ENCODE measurements at regions not wholly inside any gene's neighbourhood (a gene's known extent, or its start where the extent isn't known, plus 50 kb on each side); places are given as distances from the start of the nearest gene placed in this dataset.
"Not testable (repeated sequence)": the region's sequence is repeated elsewhere in the genome, so short reads cannot be mapped to it uniquely, and the experiment has no call there.

DNA sequence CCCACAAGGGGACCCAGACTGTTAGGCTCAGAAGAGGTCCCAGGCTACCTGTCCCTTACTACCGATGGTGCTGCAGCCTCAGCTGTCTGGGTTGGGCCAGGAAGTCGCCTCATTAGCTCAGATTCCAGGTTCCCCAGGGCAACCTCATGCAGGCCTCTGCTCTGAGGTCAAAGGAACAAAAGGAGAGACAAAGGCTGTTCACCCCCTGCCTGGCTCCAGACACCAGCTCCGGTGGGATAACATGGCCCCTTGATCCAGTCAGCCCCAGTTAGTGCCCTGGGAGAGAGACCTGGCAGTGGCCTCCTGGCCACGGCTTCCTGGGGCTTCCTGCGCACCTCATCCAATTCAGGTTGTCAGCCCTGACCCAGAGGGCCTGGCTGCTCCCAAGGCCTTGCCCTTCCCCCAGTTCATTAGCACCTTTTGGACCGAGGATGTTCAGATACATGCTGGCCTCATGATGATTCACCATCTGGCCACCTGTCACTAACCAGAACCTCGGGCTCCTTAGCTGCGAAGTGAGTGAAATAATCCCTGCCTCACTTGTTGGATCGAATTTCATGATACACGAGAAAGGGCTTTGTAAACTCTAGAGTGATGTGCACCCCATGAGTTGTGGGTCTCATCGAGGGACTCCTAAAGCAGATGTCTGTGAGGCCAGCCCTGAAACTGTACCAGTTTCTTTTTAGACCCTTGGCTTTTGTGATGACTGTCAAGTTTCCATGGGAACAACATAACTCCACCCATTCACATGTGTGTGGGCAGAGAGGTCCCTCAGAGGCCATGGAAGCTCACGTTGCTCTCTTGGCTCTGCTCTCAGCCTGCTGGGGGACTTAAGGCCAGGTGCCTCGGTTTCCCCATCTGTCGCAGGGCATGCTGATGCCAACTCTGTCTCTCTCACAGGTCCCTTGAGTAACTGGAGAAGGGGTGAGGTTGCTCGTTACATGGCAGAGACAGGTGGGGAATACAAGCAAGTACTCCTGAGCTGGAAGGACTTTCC is 79.5 kb upstream of the PCBD1 start:
- no peak for DNase-seq

DNA sequence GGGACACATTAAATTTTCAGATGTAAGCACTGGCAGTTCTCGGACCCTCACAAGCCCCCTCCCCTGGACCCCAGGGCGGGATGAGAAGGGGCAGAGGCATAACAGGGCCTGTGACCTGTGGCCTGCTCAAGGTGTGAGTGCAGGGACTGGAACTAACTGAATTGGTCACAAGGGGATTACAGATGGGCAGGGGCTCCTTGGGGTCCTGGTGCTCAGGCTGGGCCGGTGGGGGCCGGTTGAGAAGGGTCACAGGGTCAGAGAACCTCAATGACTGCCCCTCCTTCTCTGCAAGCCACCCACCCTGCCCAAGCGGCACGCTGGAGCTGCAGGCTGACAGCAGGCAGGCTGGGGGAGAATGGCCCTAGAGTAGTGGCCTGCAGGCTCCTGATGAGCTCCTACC is 80.8 kb upstream of the PCBD1 start:
- no peak for DNase-seq

DNA sequence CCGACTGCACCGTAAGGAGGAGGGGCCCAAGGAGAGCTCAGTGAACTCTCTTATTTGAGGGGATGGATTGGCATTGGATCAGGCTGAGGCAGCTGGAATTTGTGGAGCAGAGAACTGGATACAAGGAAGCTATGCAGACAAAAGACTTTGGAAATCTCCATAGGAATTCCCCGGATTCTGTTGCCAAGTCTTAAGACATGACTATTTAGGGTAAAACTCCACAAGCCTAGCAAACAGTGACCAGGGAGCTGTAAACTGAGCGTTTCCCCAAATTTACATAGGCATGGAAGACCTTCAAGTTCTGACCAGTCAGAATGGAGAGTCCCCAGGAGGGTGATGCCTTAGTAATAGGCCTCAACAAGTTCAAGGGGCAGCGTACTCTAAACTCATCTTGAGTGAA is 82.5 kb upstream of the PCBD1 start:
- no peak for DNase-seq

DNA sequence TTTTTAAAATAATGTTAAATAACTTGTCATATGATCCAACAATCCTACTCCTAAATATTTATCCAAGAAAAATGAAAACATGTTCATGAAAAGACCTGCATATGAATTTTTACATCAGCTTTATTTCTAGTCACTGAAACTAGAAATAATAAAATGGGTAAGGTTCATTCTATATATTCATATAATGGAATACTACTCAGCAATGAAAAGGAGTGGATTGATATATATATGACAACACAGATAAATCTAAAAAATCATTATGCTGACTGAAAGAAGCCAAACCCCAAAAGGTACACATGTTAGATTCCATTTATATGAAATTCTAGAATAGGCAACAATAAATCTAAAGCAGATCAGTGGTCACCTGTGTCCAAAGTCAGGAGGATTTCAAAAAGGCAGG is 84.9 kb upstream of the PCBD1 start:
- DNase-seq: no peak

DNA sequence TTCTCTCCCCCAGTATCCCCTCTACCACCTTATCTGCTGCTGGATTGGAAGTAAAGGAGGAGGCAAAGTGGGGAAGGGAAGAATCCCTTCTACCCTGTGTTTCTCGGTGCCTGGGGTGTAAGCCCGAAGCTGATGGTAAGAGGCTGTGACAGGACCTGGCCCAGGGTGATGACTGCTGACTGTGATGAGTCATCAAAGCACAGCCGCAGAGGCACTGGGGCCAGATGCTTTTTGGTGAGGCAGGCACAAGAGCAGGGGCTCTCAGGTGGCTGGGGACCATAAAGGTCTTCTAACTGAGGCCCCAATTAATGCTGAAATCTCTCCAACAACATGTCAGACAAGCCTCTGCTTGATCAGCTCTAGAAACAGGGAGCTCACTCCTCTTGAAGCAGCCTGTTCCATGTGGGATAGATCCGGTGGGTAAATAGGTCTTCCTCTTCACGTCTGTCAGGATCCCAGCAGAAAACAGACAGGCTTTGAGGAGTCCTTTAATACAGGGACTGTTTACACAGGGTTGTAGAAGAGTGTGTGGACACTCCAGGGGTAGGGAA is 86.1 kb upstream of the PCBD1 start:
- no peak for DNase-seq

DNA sequence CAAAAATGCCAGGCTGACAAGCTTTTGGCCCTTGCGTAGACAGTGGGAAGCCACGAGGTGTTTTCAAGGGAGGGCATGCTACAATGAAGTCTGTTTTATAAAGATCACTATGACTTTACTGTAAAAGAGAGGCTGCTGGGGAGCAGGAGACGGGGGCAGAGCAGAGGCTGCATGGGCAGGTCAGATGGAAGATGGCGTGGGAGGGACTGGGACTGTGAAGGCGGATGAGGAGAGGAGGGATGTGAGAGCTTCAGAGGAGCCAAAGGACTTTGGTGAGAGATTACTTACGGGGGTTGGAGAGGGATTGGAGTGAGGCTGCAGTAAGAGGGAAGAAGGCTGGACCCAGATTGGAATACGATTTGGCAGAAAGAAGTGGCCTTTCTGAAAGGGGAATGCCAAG is 86.6 kb upstream of the PCBD1 start:
- no peak for DNase-seq

DNA sequence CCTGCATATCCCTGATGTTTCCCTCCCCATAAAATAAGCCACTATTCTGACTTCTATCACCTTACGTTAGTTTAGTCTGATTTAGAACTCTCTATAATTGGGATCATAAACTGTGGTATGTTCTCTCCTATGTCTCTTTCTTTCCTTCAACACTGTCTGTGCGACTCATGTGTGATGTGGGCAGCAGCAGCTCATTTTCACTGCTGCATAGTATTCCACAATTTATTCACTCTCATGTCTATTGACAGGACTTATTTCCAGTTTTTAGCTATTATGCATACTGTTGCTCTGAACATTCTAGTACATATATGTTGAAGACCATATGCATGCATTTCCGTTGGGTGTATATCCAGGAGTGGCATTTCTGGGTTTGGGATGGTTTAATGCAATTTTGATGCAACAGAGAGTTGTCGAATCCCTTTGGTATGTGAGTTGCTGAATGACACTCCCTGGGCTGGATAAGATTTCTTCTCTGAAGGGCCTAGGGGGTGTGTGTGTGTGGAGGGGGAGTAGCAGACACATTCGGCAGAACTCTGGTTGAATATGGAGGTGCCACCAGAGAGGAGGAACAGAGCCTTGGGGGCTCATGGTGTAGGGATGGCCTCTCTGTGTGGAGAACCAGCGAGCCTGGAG is 87.8 kb upstream of the PCBD1 start:
- DNase-seq: no peak

DNA sequence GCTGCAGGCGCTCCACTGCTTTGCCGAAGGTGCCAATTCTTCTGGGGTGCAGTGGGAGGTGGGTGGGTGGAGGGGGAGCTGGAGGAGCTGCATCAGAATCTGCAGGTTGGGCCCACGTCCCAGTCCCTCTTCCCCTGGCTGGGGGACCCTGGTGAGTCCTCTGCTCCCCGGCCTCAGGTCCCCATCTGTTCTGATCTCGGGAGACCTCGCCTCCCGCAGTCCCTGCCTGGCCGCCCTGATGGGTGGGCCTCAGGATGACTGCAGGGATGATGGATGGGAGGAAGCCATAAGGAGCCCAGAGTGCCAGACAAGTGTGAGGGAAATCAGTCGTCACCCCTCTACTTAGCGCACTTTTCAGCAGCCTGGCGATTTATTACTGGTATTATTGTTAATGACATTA is 89.3 kb upstream of the PCBD1 start:
- DNase-seq: no peak

DNA sequence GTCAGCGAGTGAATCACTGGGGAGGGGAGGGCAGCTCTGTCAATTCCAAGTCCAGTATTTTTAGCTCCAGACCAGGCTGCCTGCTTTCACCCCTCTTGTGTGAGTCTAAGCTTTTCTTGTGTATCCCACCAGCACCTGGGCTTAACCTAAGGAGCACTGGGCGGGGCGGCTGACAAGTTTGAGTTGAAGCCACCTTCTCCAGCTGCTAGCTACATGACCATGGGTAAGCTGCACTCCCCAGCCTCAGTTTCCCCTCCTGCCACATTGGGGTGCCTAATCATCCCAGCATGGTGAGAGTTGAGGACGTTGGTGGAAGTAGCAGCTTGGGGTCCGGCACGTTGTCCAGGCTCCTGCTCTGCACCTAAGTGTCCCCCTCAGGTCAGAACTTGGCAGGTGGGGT is 89.8 kb upstream of the PCBD1 start:
- no peak for DNase-seq

DNA sequence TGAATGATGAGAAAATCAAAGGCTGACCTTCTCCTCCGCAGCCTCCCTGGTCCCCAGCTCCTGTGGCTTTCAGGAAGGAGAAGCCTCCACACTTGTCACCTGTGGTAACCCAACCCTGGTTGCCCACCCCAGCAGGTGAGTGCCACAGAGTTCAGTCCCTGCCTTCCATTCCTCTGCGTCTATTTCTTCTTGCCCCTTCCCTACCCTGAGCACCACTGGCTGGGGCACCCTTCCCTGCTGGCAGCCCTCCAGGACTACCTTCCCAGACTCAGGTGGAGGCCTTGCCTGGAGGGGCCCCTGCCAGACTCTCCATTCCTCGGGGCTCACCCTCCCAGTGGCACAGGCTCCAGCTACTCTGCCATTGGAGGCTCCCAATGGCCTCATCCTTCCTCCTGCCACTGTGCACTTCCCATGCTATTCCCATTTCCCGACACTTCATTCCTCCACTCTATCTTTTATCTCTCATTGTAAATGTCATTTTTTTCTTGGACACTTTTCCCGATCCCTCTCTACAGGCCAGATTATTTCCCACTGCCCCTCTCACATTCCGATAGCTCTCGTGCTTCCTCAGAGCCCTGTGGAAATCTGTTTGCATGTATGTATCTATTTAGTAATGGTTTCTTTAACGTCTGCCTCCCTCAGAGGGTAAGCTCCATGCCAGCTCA is 90.6 kb upstream of the PCBD1 start:
- DNase-seq: no peak

DNA sequence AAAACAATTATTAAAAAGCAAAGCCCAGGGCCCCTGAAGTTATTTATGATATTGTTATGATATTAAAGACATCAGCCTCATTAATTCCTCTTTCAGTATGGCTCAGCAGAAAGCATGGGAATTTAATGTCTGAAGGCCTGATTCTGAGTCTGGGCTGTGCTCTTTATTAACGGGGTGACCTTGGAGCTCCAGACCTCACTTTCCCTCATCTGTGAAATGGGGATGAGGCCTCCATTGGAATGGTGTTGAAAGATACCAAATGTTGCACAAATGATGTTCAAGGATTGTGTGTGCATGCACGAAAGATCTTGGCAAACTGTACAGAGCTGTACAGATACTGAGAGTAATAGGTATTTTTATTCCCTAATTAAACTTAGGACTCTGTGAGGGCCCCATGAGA is 92.3 kb upstream of the PCBD1 start:
- DNase-seq: no peak

DNA sequence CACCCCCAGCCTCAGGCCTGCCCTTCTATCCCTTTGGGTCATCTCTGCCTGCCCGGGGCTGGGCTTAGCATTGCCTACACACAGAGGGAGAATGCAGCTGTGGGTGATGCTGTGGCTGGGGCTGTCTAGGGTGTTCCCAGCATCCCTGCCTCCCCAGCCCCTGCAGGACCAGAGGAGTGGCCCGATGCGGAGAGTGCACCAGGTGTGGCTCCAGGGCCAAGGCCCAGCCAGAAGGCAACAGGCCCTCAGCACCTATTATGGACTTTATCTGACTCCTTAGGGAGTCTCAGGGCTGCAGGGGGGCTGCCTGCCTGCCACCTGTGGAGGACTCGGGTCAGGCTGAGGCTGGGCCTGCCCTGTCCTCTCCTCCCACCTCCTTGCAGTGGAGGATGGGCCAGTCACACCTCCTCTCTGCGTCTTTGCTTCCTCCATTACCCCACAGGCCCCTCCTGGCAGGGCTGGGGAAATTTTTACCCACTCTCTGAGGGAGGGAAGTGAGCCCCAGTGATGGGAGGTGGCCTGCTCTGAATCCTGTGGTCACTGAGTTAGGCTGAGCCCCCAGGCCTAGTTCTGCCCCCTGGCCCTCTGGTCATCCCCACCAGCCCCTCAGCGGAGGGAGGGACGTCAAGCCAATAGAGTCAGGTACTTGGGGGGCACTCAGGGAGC is 92.9 kb upstream of the PCBD1 start:
- DNase-seq: no peak

DNA sequence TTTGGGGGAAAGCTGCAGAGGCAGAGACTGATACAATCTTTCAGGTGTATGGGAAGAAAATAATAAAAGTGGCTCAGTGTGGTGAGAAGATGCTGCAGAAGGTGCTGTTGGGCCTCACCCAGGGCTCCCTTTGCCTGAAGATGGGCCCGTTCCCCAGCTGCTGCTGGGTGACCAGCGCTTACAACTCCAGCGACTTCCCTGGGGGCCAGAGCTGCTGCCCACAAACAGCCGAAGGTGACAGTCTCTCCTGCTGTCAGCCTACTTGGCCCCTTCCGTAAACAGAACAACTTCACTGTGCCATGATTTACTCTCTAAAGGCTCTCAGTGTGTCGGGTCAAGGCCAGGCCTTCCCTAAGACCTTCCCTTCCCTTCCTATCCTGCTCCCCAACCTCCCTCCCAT is 93.6 kb upstream of the PCBD1 start:
- no peak for DNase-seq

DNA sequence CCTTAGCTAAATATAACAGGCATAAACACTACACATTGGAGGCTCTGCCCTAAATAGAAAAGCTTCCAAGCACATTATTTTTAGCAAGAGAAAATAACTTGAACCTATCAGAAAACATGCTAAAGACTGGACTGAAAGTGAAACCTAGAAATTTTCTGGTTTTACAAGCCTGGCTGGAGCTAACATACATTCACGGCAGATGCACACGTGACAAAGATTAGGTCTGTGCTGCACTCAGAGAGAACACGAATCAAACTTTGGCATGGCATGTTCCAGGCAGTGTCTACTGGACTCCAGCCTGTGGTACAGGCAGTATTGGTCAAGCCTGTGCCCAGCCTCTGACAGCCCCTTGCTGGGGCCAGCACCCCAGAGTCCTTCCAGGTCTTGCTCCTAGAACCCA is 94.1 kb upstream of the PCBD1 start:
- DNase-seq: no peak

DNA sequence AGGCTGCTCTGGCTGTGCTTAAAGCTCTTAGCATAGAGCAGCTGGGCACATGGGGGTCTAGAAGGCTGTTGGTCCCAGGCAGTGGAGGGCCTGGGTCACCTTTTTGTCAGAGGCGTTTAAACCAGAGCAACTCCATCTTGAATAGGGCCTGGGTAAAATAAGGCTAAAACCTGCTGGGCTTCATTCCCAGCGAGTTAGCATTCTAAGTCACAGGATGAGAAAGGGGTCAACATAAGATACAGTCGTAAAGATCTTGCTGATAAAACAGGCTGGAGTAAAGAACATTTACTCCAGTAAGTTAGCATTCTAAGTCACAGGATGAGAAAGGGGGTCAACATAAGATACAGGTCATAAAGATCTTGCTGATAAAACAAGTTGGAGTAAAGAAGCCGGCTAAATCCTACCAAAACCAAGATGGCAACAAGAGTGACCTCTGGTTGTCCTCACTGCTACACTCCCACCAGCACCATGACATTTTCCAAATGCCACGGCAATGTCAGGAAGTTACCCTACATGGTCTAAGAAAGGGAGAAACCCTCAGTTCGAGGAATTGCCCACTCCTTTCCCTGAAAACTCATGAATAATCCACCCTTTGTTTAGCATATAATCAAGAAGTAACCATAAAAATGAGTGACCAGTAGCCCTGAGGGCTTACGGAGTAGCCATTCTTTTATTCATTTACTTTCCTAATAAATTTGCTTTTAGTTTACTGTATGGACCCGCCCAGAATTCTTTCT is 96.8 kb upstream of the PCBD1 start:
- no peak for DNase-seq

DNA sequence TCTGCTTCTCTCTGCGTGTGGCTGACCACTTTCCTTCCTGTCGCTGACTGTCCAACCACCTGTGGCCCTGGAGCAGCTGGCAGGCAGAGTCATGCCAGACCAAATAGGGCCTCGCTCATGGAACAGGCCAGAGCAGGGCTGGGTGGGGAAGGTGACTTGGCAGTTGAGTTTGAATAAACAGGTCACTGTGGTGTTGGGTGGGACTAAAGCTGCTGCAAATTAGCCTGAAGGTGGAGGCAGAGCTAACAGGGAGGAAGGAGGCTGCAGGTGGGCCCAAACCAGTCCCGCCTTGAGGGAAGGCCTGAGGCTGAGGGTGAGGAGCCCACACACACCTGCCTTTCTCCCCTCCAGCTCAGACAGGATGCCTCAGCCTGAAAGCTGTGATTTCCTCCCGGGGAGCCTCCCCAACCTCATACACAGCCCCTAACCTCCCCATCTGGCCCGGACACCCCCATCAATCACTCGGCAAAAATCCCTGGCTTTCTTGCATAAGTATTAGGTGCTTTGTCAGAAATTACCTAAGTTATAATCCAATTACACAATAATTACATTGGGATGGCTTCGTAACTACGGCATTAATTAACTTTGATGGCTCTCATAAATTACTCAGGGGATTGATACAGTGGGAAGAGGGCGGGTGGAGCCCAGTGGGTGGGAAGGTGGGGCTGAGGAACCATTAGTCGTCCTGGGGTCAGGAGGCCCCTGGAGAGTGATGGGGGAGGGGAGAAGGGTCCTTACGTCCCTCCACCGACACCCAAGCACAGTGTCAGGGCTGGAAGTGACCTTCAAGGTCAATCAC is 97.7 kb upstream of the PCBD1 start:
- no peak for DNase-seq

DNA sequence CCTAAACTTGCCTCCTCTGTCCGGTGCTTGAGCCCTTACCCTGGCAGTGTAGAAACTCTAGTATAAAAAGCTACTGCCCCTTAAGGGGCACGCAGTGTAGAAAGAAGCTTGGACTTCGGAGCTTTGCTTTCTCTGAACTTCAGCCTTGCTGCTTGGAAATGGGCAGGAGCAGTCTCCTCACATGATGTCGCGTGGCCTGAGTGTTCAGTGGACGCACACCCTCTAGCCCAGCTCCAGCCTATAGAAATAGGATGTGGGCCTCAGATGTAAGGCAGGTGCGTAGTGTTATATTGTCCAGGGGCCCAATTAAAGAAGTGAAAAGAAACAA is 98.2 kb upstream of the PCBD1 start:
- no peak for DNase-seq

DNA sequence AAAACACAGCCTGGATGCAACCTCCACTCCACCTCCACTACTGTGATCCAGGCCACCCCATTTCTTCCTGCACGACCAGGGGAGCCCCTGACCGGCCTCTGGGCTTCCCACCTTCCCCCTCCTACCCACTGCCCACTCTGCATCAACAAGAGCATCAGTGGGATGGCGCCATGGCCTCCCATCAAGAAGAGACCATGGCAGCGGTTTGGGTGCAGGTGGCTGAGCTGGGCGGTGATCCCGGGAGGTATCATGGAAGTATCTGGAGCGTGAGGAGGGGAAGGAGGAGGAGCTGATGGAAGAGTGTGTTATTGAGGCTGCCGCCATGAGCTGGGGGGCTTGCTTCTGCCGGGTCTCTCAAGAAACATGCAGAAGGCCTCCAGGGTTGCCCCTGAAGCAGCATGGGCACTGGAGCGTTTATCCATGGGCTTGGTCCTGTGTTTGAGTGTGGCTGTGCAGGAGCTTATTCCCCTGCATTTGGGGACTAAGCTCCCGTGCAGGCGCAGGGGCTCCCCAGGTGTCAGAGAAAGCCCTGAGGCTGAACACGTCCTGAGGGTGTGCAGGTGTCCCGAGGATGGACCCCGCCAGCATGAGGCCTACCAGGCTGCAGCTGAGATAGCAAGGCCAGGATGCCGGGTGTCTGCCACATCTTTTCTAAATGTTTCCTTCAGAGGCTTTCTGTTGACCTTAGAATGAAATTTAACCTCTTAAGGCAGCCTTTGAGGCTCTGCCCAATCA is 99.2 kb upstream of the PCBD1 start:
- no peak for DNase-seq

DNA sequence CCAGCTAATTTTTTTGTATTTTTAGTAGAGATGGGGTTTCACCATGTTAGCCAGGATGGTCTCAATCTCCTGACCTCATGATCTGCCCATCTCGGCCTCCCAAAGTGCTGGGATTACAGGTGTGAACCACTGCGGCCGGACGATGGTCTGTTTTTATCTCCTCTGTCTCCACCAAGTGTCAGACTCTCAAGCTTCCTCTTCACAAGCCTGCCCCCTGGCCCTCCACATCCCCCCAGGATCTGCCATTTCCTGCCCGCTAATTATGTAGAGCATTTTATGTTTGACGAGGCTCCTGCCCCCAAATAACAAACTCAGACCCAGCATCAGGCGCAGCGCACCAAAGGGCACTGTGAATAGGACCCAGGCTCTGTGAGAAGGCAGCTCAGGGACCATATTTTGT is 101.8 kb upstream of the PCBD1 start:
- not testable (repeated sequence) for DNase-seq

DNA sequence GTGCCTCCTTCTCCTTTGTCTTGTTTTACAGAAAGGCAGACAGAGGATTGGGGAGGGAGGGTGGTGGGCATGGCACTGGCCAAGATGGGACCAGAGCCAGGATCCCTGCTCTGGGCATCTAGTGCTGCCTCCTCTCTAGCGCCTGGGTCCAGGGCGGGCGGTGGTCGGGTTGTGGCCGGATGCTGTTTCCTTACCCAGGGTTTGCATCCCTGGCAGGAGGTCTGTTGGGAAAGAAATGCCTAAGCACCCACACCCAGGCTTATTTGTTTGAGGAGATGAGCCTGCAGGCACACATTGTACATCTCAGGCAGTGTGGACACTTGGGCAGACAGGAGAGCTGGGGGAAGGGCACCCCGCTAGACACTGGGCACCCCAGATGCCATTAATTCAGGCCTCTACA is 102.3 kb upstream of the PCBD1 start:
- DNase-seq: no peak

Measured in hindlimb muscle (tissue), 1 donor.